ENCODE measurements at regions not wholly inside any gene's neighbourhood (a gene's known extent, or its start where the extent isn't known, plus 50 kb on each side); places are given as distances from the start of the nearest gene placed in this dataset.

DNA sequence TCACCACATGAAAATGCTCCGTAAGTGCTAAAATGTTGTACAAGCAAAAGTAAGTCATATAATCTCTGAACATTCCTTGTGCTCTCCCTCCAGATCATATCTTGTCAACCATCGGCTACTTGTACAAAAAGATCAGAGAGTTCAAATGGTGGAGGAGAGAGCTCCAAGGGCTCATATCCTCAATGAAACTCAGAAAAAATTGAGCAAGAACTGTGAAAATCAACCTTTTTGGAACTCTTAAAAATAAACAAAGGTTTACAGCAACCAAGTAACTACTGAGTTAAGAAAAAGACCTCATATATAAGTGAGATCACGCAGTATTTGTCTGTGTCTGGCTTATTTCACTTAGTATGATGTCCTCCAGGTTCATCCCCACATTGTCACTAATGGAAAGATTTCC lies 63.2 kb downstream of the TEX13C start:
- H2AFZ ChIP-seq (ENCODE audit: low read depth, low read length), result no peak overlapping the region
- FAIRE-seq (no peak), DNase-seq (ENCODE audit: low read depth, low spot score) (no peak)
- H3K4me2 ChIP-seq (ENCODE audit: insufficient read depth, low read length), result no peak overlapping the region
- no peaks in the 10 kb centered on the region for H3K4me1 ChIP-seq (ENCODE audit: control insufficient read depth, extremely low read depth, insufficient read depth, low read length)
- TF ChIP-seq, protein P1, sequence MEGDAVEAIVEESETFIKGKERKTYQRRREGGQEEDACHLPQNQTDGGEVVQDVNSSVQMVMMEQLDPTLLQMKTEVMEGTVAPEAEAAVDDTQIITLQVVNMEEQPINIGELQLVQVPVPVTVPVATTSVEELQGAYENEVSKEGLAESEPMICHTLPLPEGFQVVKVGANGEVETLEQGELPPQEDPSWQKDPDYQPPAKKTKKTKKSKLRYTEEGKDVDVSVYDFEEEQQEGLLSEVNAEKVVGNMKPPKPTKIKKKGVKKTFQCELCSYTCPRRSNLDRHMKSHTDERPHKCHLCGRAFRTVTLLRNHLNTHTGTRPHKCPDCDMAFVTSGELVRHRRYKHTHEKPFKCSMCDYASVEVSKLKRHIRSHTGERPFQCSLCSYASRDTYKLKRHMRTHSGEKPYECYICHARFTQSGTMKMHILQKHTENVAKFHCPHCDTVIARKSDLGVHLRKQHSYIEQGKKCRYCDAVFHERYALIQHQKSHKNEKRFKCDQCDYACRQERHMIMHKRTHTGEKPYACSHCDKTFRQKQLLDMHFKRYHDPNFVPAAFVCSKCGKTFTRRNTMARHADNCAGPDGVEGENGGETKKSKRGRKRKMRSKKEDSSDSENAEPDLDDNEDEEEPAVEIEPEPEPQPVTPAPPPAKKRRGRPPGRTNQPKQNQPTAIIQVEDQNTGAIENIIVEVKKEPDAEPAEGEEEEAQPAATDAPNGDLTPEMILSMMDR (IDR thresholded peaks at IDR 0.05; ENCODE audit: extremely low read depth in 1 of 2, insufficient read depth in 1 of 2, low read depth in 1 of 2, low read length in 2 of 2), result no peak
- no peak for TF ChIP-seq MYC (IDR thresholded peaks at IDR 0.05; ENCODE audit: low read depth, low read length)
- TF ChIP-seq JUN (IDR thresholded peaks at IDR 0.05; ENCODE audit: borderline replicate concordance, insufficient read depth, insufficient read length, low read depth), result no peak
- no peak for TF ChIP-seq POLR2A (IDR thresholded peaks at IDR 0.05; ENCODE audit: low read depth, low read length)
- no peak for TF ChIP-seq FOS (IDR thresholded peaks at IDR 0.05; ENCODE audit: borderline replicate concordance, insufficient read depth, low read length)
- POLR2A ChIA-PET, result no interaction called here
- no peaks in the 10 kb centered on the region for H4K20me1 ChIP-seq (replicated peaks; ENCODE audit: control insufficient read depth, extremely low read depth, insufficient read depth, low read length)
- H3K9ac ChIP-seq (replicated peaks; ENCODE audit: extremely low read depth, insufficient read depth, low read length), result no peak overlapping the region
- H3K79me2 ChIP-seq (ENCODE audit: control insufficient read depth, insufficient read depth, low read length), result no peaks in the 10 kb centered on the region
- no peaks in the 10 kb centered on the region for H3K9me1 ChIP-seq (replicated peaks; ENCODE audit: control insufficient read depth, extremely low read depth, insufficient read depth, low read length)
- dilution Hi-C loops (cut with MboI; ENCODE audit: extremely low pct_ligation_motif_present, low sequenced_read_pairs), result no loop called here
- no peak overlapping the region for H3K4me3 ChIP-seq (replicated peaks in 1 of 3; ENCODE audit: insufficient read depth in 1 of 3, low read depth in 1 of 3, low read length in 3 of 3)
- CTCF ChIA-PET, result no interaction called here
- H3K36me3 ChIP-seq (ENCODE audit: control insufficient read depth in 2 of 2, extremely low read depth in 1 of 2, insufficient read depth in 2 of 2, low read length in 2 of 2), result no peaks in the 10 kb centered on the region
- no peaks in the 10 kb centered on the region for H3K9me3 ChIP-seq (replicated peaks; ENCODE audit: control insufficient read depth, insufficient read depth, low read length)
- intact Hi-C loops (cut with micrococcal nuclease), result no loop called here
- no peaks in the 10 kb centered on the region for H3K27me3 ChIP-seq (ENCODE audit: control insufficient read depth in 2 of 2, insufficient read depth in 2 of 2, low read length in 2 of 2)
- H3K27ac ChIP-seq (ENCODE audit: insufficient read depth, low read depth, low read length), result no peak overlapping the region
- BruUV-seq (replicated peaks), result no TSS peak

GRCh38 chrX:125384867-125385266 lies 65.2 kb downstream of the TEX13C start:
- Histone ChIP-seq H3K9me3 (replicated peaks; ENCODE audit: control insufficient read depth, insufficient read depth, low read length) (no peaks in the 10 kb centered on the region), H4K20me1 (replicated peaks; ENCODE audit: control insufficient read depth, extremely low read depth, insufficient read depth, low read length) (no peaks in the 10 kb centered on the region), H3K27ac (ENCODE audit: insufficient read depth, low read depth, low read length) (no peak overlapping the region), H3K4me1 (ENCODE audit: control insufficient read depth, extremely low read depth, insufficient read depth, low read length) (no peaks in the 10 kb centered on the region), H3K9me1 (replicated peaks; ENCODE audit: control insufficient read depth, extremely low read depth, insufficient read depth, low read length) (no peaks in the 10 kb centered on the region), H3K9ac (replicated peaks; ENCODE audit: extremely low read depth, insufficient read depth, low read length) (no peak overlapping the region), H3K36me3 (ENCODE audit: control insufficient read depth in 2 of 2, extremely low read depth in 1 of 2, insufficient read depth in 2 of 2, low read length in 2 of 2) (no peaks in the 10 kb centered on the region), H3K4me2 (ENCODE audit: insufficient read depth, low read length) (no peak overlapping the region), H2AFZ (ENCODE audit: low read depth, low read length) (no peak overlapping the region), H3K27me3 (ENCODE audit: control insufficient read depth in 2 of 2, insufficient read depth in 2 of 2, low read length in 2 of 2) (no peaks in the 10 kb centered on the region), H3K4me3 (replicated peaks in 1 of 3; ENCODE audit: insufficient read depth in 1 of 3, low read depth in 1 of 3, low read length in 3 of 3) (no peak overlapping the region), H3K79me2 (ENCODE audit: control insufficient read depth, insufficient read depth, low read length) (no peaks in the 10 kb centered on the region)
- ChIA-PET CTCF (no interaction called here), POLR2A (no interaction called here)
- dilution Hi-C loops (cut with MboI; ENCODE audit: extremely low pct_ligation_motif_present, low sequenced_read_pairs), result no loop called here
- intact Hi-C loops (cut with micrococcal nuclease), result no loop called here
- no TSS peak for BruUV-seq (replicated peaks)
- no peak for FAIRE-seq
- no peak for DNase-seq (ENCODE audit: low read depth, low spot score)
- TF ChIP-seq, protein P2, sequence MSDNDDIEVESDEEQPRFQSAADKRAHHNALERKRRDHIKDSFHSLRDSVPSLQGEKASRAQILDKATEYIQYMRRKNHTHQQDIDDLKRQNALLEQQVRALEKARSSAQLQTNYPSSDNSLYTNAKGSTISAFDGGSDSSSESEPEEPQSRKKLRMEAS (IDR thresholded peaks at IDR 0.05; ENCODE audit: insufficient read depth, insufficient read length), result no peak
- TF ChIP-seq POLR2AphosphoS5 (IDR thresholded peaks at IDR 0.05; ENCODE audit: insufficient read depth, low read depth, low read length) (no peak), POLR2A (IDR thresholded peaks at IDR 0.05; ENCODE audit: low read depth, low read length) (no peak), FOS (IDR thresholded peaks at IDR 0.05; ENCODE audit: borderline replicate concordance, insufficient read depth, low read length) (no peak), JUN (IDR thresholded peaks at IDR 0.05; ENCODE audit: borderline replicate concordance, insufficient read depth, insufficient read length, low read depth) (no peak)
